H1 (cell line): ENCODE measurements at regions not wholly inside any gene's neighbourhood (a gene's known extent, or its start where the extent isn't known, plus 50 kb on each side); places are given as distances from the start of the nearest gene placed in this dataset.

Source experiments
- CTCF ChIA-PET: fragments of 300-600 bp; sonication (Branson Sonifier 250); formaldehyde crosslinking; loops from one replicate; lab custom pipeline; 2021; ENCODE audit not compliant: partially characterized antibody; lab: Charles Lee
- POLR2A ChIA-PET: fragments of 300-600 bp; sonication (Branson Sonifier 250); formaldehyde crosslinking; loops from one replicate; lab custom pipeline; 2021; ENCODE audit warnings: inconsistent platforms; ENCODE audit not compliant: partially characterized antibody; lab: Charles Lee
- DNase-seq, 2 experiments: peaks; one replicate each; pipeline versions ENCODE4 v3.0.0 to v3.0.0-alpha.2; 2010 to 2022; ENCODE audit warnings: low spot score in 2 of 2, low read depth in 1 of 2, mixed read lengths in 1 of 2
- FAIRE-seq: peaks from 2 replicates; lab custom pipeline; 2011; peaks lifted over from hg19 to GRCh38; lab: Jason Lieb, UNC
- H2AFZ ChIP-seq: 2 replicates; pipeline ENCODE4 v1.8.1; 2012; ENCODE audit warnings: low read length, inconsistent platforms
- H2AK5ac ChIP-seq: 2 replicates; pipeline ENCODE4 v1.6.1; 2013; ENCODE audit warnings: low read depth, low read length
- H2BK120ac ChIP-seq: replicated peaks from 2 replicates; pipeline ENCODE3; 2013; ENCODE audit warnings: low read depth, low read length, inconsistent platforms
- H2BK12ac ChIP-seq: 2 replicates; pipeline ENCODE4 v1.6.1; 2013; ENCODE audit warnings: low read depth, low read length
- H2BK15ac ChIP-seq: 2 replicates; pipeline ENCODE4 v1.6.1; 2013; ENCODE audit warnings: low read length
- H2BK20ac ChIP-seq: 2 replicates; pipeline ENCODE4 v1.6.1; 2013; ENCODE audit warnings: low read length
- H2BK5ac ChIP-seq: 2 replicates; pipeline ENCODE4 v1.6.1; 2013; ENCODE audit warnings: low read depth, low read length
- H3K14ac ChIP-seq: 2 replicates; pipeline ENCODE4 v1.6.1; 2013; ENCODE audit warnings: inconsistent platforms; ENCODE audit not compliant: insufficient read length
- H3K18ac ChIP-seq: 2 replicates; pipeline ENCODE4 v1.6.1; 2013; ENCODE audit warnings: low read length; ENCODE audit errors: extremely low read depth
- H3K23ac ChIP-seq: 2 replicates; pipeline ENCODE4 v1.6.1; 2013; ENCODE audit warnings: inconsistent platforms; ENCODE audit not compliant: insufficient read length
- H3K23me2 ChIP-seq: 2 replicates; pipeline ENCODE4 v1.6.1; 2013; ENCODE audit warnings: low read depth, low read length
- H3K27ac ChIP-seq: 2 replicates; pipeline ENCODE4 v1.6.1; 2011; ENCODE audit warnings: low read depth, low read length, inconsistent platforms
- H3K27me3 ChIP-seq, 4 experiments: replicated peaks in 1 of 4; 1 replicate in 1 of 4; 2 replicates in 3 of 4; pipeline versions ENCODE4 v1.6.1 to v1.8.1; 2011 to 2013; ENCODE audit warnings: low read length in 3 of 4, mild to moderate bottlenecking in 3 of 4, inconsistent platforms in 2 of 4, mixed read lengths in 2 of 4, moderate library complexity in 1 of 4; ENCODE audit not compliant: control insufficient read depth in 3 of 4, insufficient read depth in 3 of 4; ENCODE audit errors: extremely low read depth in 1 of 4
- H3K36me3 ChIP-seq, 4 experiments: 2 replicates each; pipeline versions ENCODE4 v1.6.1 to v1.8.1; 2011 to 2013; ENCODE audit warnings: mild to moderate bottlenecking in 4 of 4, low read length in 3 of 4, moderate library complexity in 2 of 4, control low read depth in 1 of 4, inconsistent platforms in 1 of 4; ENCODE audit not compliant: insufficient read depth in 4 of 4, control insufficient read depth in 2 of 4
- H3K4ac ChIP-seq: replicated peaks from 2 replicates; pipeline ENCODE3; 2013; ENCODE audit warnings: low read length, low read depth, mixed read lengths, inconsistent platforms; ENCODE audit not compliant: insufficient read length
- H3K4me1 ChIP-seq, 4 experiments: replicated peaks in 1 of 4; 1 replicate in 1 of 4; 2 replicates in 3 of 4; pipeline versions ENCODE4 v1.6.1 to v1.8.1; 2011 to 2013; ENCODE audit warnings: low read length in 3 of 4, inconsistent platforms in 2 of 4, mixed read lengths in 1 of 4; ENCODE audit not compliant: insufficient read depth in 4 of 4, control insufficient read depth in 3 of 4
- H3K4me2 ChIP-seq, 2 experiments: 2 replicates each; pipeline versions ENCODE4 v1.6.1 to v1.8.1; 2011 to 2013; ENCODE audit warnings: low read depth in 2 of 2, low read length in 2 of 2, control low read depth in 1 of 2, inconsistent platforms in 1 of 2, mild to moderate bottlenecking in 1 of 2; ENCODE audit not compliant: insufficient read depth in 1 of 2
- H3K4me3 ChIP-seq, 4 experiments: fragments of 200-600, 300-600 bp in 1 of 4; sonication (generic), shearing (Covaris generic), sonication (Bioruptor Twin) in 1 of 4; 2 replicates each; pipeline versions ENCODE4 v1.5.1 to v1.8.1; 2011 to 2016; ENCODE audit warnings: low read length in 4 of 4, low read depth in 3 of 4, control low read depth in 2 of 4, inconsistent platforms in 2 of 4, mild to moderate bottlenecking in 2 of 4, mixed read lengths in 1 of 4, moderate library complexity in 1 of 4; ENCODE audit not compliant: insufficient read depth in 2 of 4; ENCODE audit errors: extremely low read depth in 1 of 4
- H3K56ac ChIP-seq: replicated peaks from 2 replicates; pipeline ENCODE3; 2013; ENCODE audit warnings: low read depth, mild to moderate bottlenecking, mixed read lengths, low read length, inconsistent platforms; ENCODE audit not compliant: insufficient read length
- H3K79me1 ChIP-seq: 2 replicates; pipeline ENCODE4 v1.6.1; 2013; ENCODE audit warnings: low read depth, low read length, control low read depth
- H3K79me2 ChIP-seq, 2 experiments: 2 replicates each; pipeline versions ENCODE4 v1.6.1 to v1.8.1; 2012 to 2013; ENCODE audit warnings: low read length in 2 of 2, mild to moderate bottlenecking in 2 of 2, inconsistent platforms in 1 of 2; ENCODE audit not compliant: insufficient read depth in 2 of 2, control insufficient read depth in 1 of 2
- H3K9ac ChIP-seq, 4 experiments: replicated peaks in 1 of 4; 1 replicate in 1 of 4; 2 replicates in 3 of 4; pipeline versions ENCODE4 v1.6.1 to v1.8.1; 2011 to 2013; ENCODE audit warnings: low read depth in 3 of 4, low read length in 3 of 4, control low read depth in 2 of 4, mild to moderate bottlenecking in 2 of 4, moderate library complexity in 2 of 4, inconsistent platforms in 1 of 4; ENCODE audit errors: extremely low read depth in 1 of 4
- H3K9me3 ChIP-seq, 2 experiments: 2 replicates each; pipeline versions ENCODE4 v1.6.1 to v1.8.1; 2012 to 2013; ENCODE audit warnings: mild to moderate bottlenecking in 2 of 2, moderate library complexity in 2 of 2, control low read depth in 1 of 2, inconsistent platforms in 1 of 2, low read depth in 1 of 2, low read length in 1 of 2, mixed read lengths in 1 of 2; ENCODE audit not compliant: insufficient read depth in 2 of 2
- H4K20me1 ChIP-seq, 2 experiments: replicated peaks in 1 of 2; 2 replicates each; pipeline versions ENCODE3 to v1.8.1; 2011 to 2013; ENCODE audit warnings: inconsistent platforms in 2 of 2, low read length in 2 of 2, mild to moderate bottlenecking in 1 of 2; ENCODE audit not compliant: insufficient read depth in 2 of 2, control insufficient read depth in 1 of 2
- H4K5ac ChIP-seq: 2 replicates; pipeline ENCODE4 v1.6.1; 2013; ENCODE audit warnings: low read length, low read depth, mixed read lengths, inconsistent platforms; ENCODE audit not compliant: insufficient read length
- H4K8ac ChIP-seq: 2 replicates; pipeline ENCODE4 v1.8.0; 2013; ENCODE audit warnings: mild to moderate bottlenecking, moderate library complexity, low read length, inconsistent platforms; ENCODE audit not compliant: insufficient read depth; ENCODE audit errors: extremely low read depth
- H4K91ac ChIP-seq: replicated peaks from 2 replicates; pipeline ENCODE3; 2013; ENCODE audit warnings: low read length, mixed read lengths, inconsistent platforms; ENCODE audit not compliant: insufficient read length
- CHD2 ChIP-seq: IDR thresholded peaks from 2 replicates; pipeline ENCODE4 v1.6.1; 2012; ENCODE audit warnings: low read length, improper control_type of control experiment
- HDAC2 ChIP-seq, 2 experiments: fragments of 300-600 bp in 1 of 2; sonication (generic) in 1 of 2; IDR thresholded peaks; 2 replicates each; pipeline ENCODE4 v1.6.1; 2011 to 2012; ENCODE audit warnings: low read depth in 2 of 2, low read length in 2 of 2, mild to moderate bottlenecking in 2 of 2, moderate library complexity in 2 of 2, borderline replicate concordance in 1 of 2, inconsistent platforms in 1 of 2
- JUN ChIP-seq: IDR thresholded peaks from 2 replicates; pipeline ENCODE4 v1.6.1; 2011; ENCODE audit warnings: low read depth, mild to moderate bottlenecking, improper control_type of control experiment, low read length
- SIX5 ChIP-seq: IDR thresholded peaks from 2 replicates; pipeline ENCODE4 v1.6.1; 2011; ENCODE audit warnings: mild to moderate bottlenecking, low read depth, low read length
- SP1 ChIP-seq: IDR thresholded peaks from 2 replicates; pipeline ENCODE4 v1.6.1; 2011; ENCODE audit warnings: low read depth, low read length
- SRF ChIP-seq: IDR thresholded peaks from 2 replicates; pipeline ENCODE4 v1.6.1; 2011; ENCODE audit warnings: mild to moderate bottlenecking, low read depth, low read length, moderate library complexity
- TAF7 ChIP-seq: optimal IDR thresholded peaks from 2 replicates; pipeline ENCODE3; 2011; ENCODE audit warnings: low read depth, mild to moderate bottlenecking, inconsistent platforms, low read length, moderate library complexity, borderline replicate concordance
- TBP ChIP-seq: IDR thresholded peaks from 2 replicates; pipeline ENCODE4 v1.6.1; 2011; ENCODE audit warnings: low read depth, low read length, improper control_type of control experiment
- WGBS, 2 experiments: shearing (Covaris generic) in 1 of 2; methylation state at CpG; one replicate each; pipeline versions ENCODE4 v1.1.6 to v1.1.7; 2013 to 2015; ENCODE audit warnings: low lambda C conversion rate in 2 of 2, mixed read lengths in 2 of 2, inconsistent platforms in 1 of 2, low coverage in 1 of 2, missing lambda C conversion rate in 1 of 2; ENCODE audit not compliant: insufficient replicate concordance in 2 of 2, insufficient coverage in 1 of 2, insufficient read length in 1 of 2; ENCODE audit errors: extremely low coverage in 1 of 2, missing lambda C conversion rate in 1 of 2; 5-methylcytosine and 5-hydroxymethylcytosine counted together

DNA sequence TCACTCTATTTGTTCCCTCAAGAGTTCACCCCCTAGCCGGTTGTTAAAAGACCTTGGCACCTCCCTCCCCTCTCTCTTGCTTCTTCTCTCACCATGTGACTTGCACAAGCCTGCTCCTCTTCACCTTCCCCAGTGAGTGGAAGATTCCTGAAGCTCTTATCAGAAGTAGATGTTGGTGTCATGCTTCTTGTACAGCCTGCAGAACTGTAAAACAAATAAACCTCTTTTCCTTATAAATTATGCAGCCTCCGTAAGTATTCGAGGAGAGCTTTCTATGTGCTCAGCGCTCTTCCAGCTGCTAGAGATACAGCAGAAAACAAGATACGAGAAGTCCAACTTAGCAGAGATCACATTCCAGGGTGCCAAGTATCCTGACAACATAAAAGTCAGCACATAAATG lies 147.0 kb upstream of the RUNX1 start:
- Histone ChIP-seq H3K23me2 (no peaks in the 10 kb centered on the region; the same call in 1 of the 2 replicates), H4K91ac (no peak overlapping the region), H3K4me2 (no peak overlapping the region), H3K27ac (no peak overlapping the region), H3K4ac (no peak overlapping the region), H2BK120ac (no peak overlapping the region), H3K4me1 (no peaks in the 10 kb centered on the region), H3K36me3 (no peaks in the 10 kb centered on the region), H4K8ac (no peak overlapping the region), H3K23ac (no peak overlapping the region), H4K20me1 (no peaks in the 10 kb centered on the region), H3K18ac (no peak overlapping the region), H2AK5ac (no peak overlapping the region), H4K5ac (no peak overlapping the region), H3K56ac (no peak overlapping the region), H3K4me3 (no peak overlapping the region), H3K9ac (no peak overlapping the region), H2BK20ac (no peak overlapping the region), H2BK12ac (no peak overlapping the region), H2AFZ (no peak overlapping the region), H3K79me1 (no peaks in the 10 kb centered on the region), H2BK5ac (no peak overlapping the region), H3K79me2 (no peaks in the 10 kb centered on the region), H3K14ac (no peak overlapping the region), H3K9me3 (no peaks in the 10 kb centered on the region), H2BK15ac (no peak overlapping the region), H3K27me3 (no peaks in the 10 kb centered on the region)
- WGBS, 2 experiments, result 88% methylated on average over 5 of the region's 5 CpGs; no CpG with 5 or more reads in 1 of the 2 experiments
- no peak for FAIRE-seq
- CTCF ChIA-PET, result interaction anchor here (0.7 kb wide), 1 partner anchor 11 kb away, joined by 3 read pairs; no protein-coding TSS in a partner anchor
- POLR2A ChIA-PET, result no interaction called here
- no peak for DNase-seq
- TF ChIP-seq TBP (no peak), CHD2 (no peak), JUN (no peak), SIX5 (no peak), SP1 (no peak), TAF7 (no peak), SRF (no peak), HDAC2 (IDR thresholded peaks at IDR 0.05; ENCODE audit: borderline replicate concordance in 1 of 2, low read depth in 2 of 2, low read length in 2 of 2) (no peak)
